Left kidney (tissue), 1 donor: ENCODE measurements at regions not wholly inside any gene's neighbourhood (a gene's known extent, or its start where the extent isn't known, plus 50 kb on each side); places are given as distances from the start of the nearest gene placed in this dataset.
"Not testable (repeated sequence)": the region's sequence is repeated elsewhere in the genome, so short reads cannot be mapped to it uniquely, and the experiment has no call there.

Source experiments
- DNase-seq: peaks from one replicate; pipeline ENCODE4 v3.0.0-alpha.2; 2013

GRCh38 chr1:55821234-55821633, 606.1 kb upstream of the USP24 start:
- DNase-seq = no peak

- DNase-seq = no peak
Observed at GRCh38 chr1:55820501-55820900, 605.3 kb upstream of the USP24 start.

- DNase-seq = no peak
Observed at GRCh38 chr1:55819011-55819410, 603.8 kb upstream of the USP24 start.

- no peak for DNase-seq
Observed at GRCh38 chr1:55816456-55817426, 601.6 kb upstream of the USP24 start.

GRCh38 chr1:55815745-55816455, 600.7 kb upstream of the USP24 start:
- DNase-seq = no peak

- DNase-seq = no peak
Observed at GRCh38 chr1:55814967-55815366, 599.8 kb upstream of the USP24 start.

- DNase-seq = no peak
Observed at GRCh38 chr1:55813618-55814017, 598.5 kb upstream of the USP24 start.

- DNase-seq = no peak
Observed at GRCh38 chr1:55812281-55812680, 597.1 kb upstream of the USP24 start.

GRCh38 chr1:55808263-55808662, 593.1 kb upstream of the USP24 start:
- DNase-seq = no peak

GRCh38 chr1:55803429-55803828, 588.3 kb upstream of the USP24 start:
- no peak for DNase-seq

GRCh38 chr1:55801481-55801880, 586.3 kb upstream of the USP24 start:
- no peak for DNase-seq

- no peak for DNase-seq
Observed at GRCh38 chr1:55800503-55800902, 585.3 kb upstream of the USP24 start.

- no peak for DNase-seq
Observed at GRCh38 chr1:55793856-55794255, 578.7 kb upstream of the USP24 start.

- DNase-seq = no peak
Observed at GRCh38 chr1:55792870-55793269, 577.7 kb upstream of the USP24 start.

GRCh38 chr1:55789466-55789865, 574.3 kb upstream of the USP24 start:
- DNase-seq = no peak

GRCh38 chr1:55786396-55786795, 571.2 kb upstream of the USP24 start:
- no peak for DNase-seq

- DNase-seq = not testable (repeated sequence)
Observed at GRCh38 chr1:55784941-55785450, 569.8 kb upstream of the USP24 start.

- no peak for DNase-seq
Observed at GRCh38 chr1:55781944-55782482, 566.8 kb upstream of the USP24 start.

- no peak for DNase-seq
Observed at GRCh38 chr1:55781003-55781402, 565.8 kb upstream of the USP24 start.

GRCh38 chr1:55777545-55777944, 562.4 kb upstream of the USP24 start:
- DNase-seq = no peak

GRCh38 chr1:55775007-55775406, 559.8 kb upstream of the USP24 start:
- no peak for DNase-seq

GRCh38 chr1:55774446-55774845, 559.3 kb upstream of the USP24 start:
- no peak for DNase-seq
